H1 (cell line): ENCODE measurements at regions not wholly inside any gene's neighbourhood (a gene's known extent, or its start where the extent isn't known, plus 50 kb on each side); places are given as distances from the start of the nearest gene placed in this dataset.

Experiments
- CTCF ChIA-PET: fragments of 300-600 bp; sonication (Branson Sonifier 250); formaldehyde crosslinking; loops from one replicate; lab custom pipeline; 2021; ENCODE audit not compliant: partially characterized antibody; lab: Charles Lee
- POLR2A ChIA-PET: fragments of 300-600 bp; sonication (Branson Sonifier 250); formaldehyde crosslinking; loops from one replicate; lab custom pipeline; 2021; ENCODE audit warnings: inconsistent platforms; ENCODE audit not compliant: partially characterized antibody; lab: Charles Lee
- DNase-seq, 2 experiments: peaks; one replicate each; pipeline versions ENCODE4 v3.0.0 to v3.0.0-alpha.2; 2010 to 2022; ENCODE audit warnings: low spot score in 2 of 2, low read depth in 1 of 2, mixed read lengths in 1 of 2
- FAIRE-seq: peaks from 2 replicates; lab custom pipeline; 2011; peaks lifted over from hg19 to GRCh38; lab: Jason Lieb, UNC
- H2AFZ ChIP-seq: 2 replicates; pipeline ENCODE4 v1.8.1; 2012; ENCODE audit warnings: low read length, inconsistent platforms
- H2AK5ac ChIP-seq: 2 replicates; pipeline ENCODE4 v1.6.1; 2013; ENCODE audit warnings: low read depth, low read length
- H2BK120ac ChIP-seq: replicated peaks from 2 replicates; pipeline ENCODE3; 2013; ENCODE audit warnings: low read depth, low read length, inconsistent platforms
- H2BK12ac ChIP-seq: 2 replicates; pipeline ENCODE4 v1.6.1; 2013; ENCODE audit warnings: low read depth, low read length
- H2BK15ac ChIP-seq: 2 replicates; pipeline ENCODE4 v1.6.1; 2013; ENCODE audit warnings: low read length
- H2BK20ac ChIP-seq: 2 replicates; pipeline ENCODE4 v1.6.1; 2013; ENCODE audit warnings: low read length
- H2BK5ac ChIP-seq: 2 replicates; pipeline ENCODE4 v1.6.1; 2013; ENCODE audit warnings: low read depth, low read length
- H3K14ac ChIP-seq: 2 replicates; pipeline ENCODE4 v1.6.1; 2013; ENCODE audit warnings: inconsistent platforms; ENCODE audit not compliant: insufficient read length
- H3K18ac ChIP-seq: 2 replicates; pipeline ENCODE4 v1.6.1; 2013; ENCODE audit warnings: low read length; ENCODE audit errors: extremely low read depth
- H3K23ac ChIP-seq: 2 replicates; pipeline ENCODE4 v1.6.1; 2013; ENCODE audit warnings: inconsistent platforms; ENCODE audit not compliant: insufficient read length
- H3K23me2 ChIP-seq: 2 replicates; pipeline ENCODE4 v1.6.1; 2013; ENCODE audit warnings: low read depth, low read length
- H3K27ac ChIP-seq: 2 replicates; pipeline ENCODE4 v1.6.1; 2011; ENCODE audit warnings: low read depth, low read length, inconsistent platforms
- H3K27me3 ChIP-seq, 4 experiments: replicated peaks in 1 of 4; 1 replicate in 1 of 4; 2 replicates in 3 of 4; pipeline versions ENCODE4 v1.6.1 to v1.8.1; 2011 to 2013; ENCODE audit warnings: low read length in 3 of 4, mild to moderate bottlenecking in 3 of 4, inconsistent platforms in 2 of 4, mixed read lengths in 2 of 4, moderate library complexity in 1 of 4; ENCODE audit not compliant: control insufficient read depth in 3 of 4, insufficient read depth in 3 of 4; ENCODE audit errors: extremely low read depth in 1 of 4
- H3K36me3 ChIP-seq, 4 experiments: 2 replicates each; pipeline versions ENCODE4 v1.6.1 to v1.8.1; 2011 to 2013; ENCODE audit warnings: mild to moderate bottlenecking in 4 of 4, low read length in 3 of 4, moderate library complexity in 2 of 4, control low read depth in 1 of 4, inconsistent platforms in 1 of 4; ENCODE audit not compliant: insufficient read depth in 4 of 4, control insufficient read depth in 2 of 4
- H3K4ac ChIP-seq: replicated peaks from 2 replicates; pipeline ENCODE3; 2013; ENCODE audit warnings: low read length, low read depth, mixed read lengths, inconsistent platforms; ENCODE audit not compliant: insufficient read length
- H3K4me1 ChIP-seq, 4 experiments: replicated peaks in 1 of 4; 1 replicate in 1 of 4; 2 replicates in 3 of 4; pipeline versions ENCODE4 v1.6.1 to v1.8.1; 2011 to 2013; ENCODE audit warnings: low read length in 3 of 4, inconsistent platforms in 2 of 4, mixed read lengths in 1 of 4; ENCODE audit not compliant: insufficient read depth in 4 of 4, control insufficient read depth in 3 of 4
- H3K4me2 ChIP-seq, 2 experiments: 2 replicates each; pipeline versions ENCODE4 v1.6.1 to v1.8.1; 2011 to 2013; ENCODE audit warnings: low read depth in 2 of 2, low read length in 2 of 2, control low read depth in 1 of 2, inconsistent platforms in 1 of 2, mild to moderate bottlenecking in 1 of 2; ENCODE audit not compliant: insufficient read depth in 1 of 2
- H3K4me3 ChIP-seq, 4 experiments: fragments of 200-600, 300-600 bp in 1 of 4; sonication (generic), shearing (Covaris generic), sonication (Bioruptor Twin) in 1 of 4; 2 replicates each; pipeline versions ENCODE4 v1.5.1 to v1.8.1; 2011 to 2016; ENCODE audit warnings: low read length in 4 of 4, low read depth in 3 of 4, control low read depth in 2 of 4, inconsistent platforms in 2 of 4, mild to moderate bottlenecking in 2 of 4, mixed read lengths in 1 of 4, moderate library complexity in 1 of 4; ENCODE audit not compliant: insufficient read depth in 2 of 4; ENCODE audit errors: extremely low read depth in 1 of 4
- H3K56ac ChIP-seq: replicated peaks from 2 replicates; pipeline ENCODE3; 2013; ENCODE audit warnings: low read depth, mild to moderate bottlenecking, mixed read lengths, low read length, inconsistent platforms; ENCODE audit not compliant: insufficient read length
- H3K79me1 ChIP-seq: 2 replicates; pipeline ENCODE4 v1.6.1; 2013; ENCODE audit warnings: low read depth, low read length, control low read depth
- H3K79me2 ChIP-seq, 2 experiments: 2 replicates each; pipeline versions ENCODE4 v1.6.1 to v1.8.1; 2012 to 2013; ENCODE audit warnings: low read length in 2 of 2, mild to moderate bottlenecking in 2 of 2, inconsistent platforms in 1 of 2; ENCODE audit not compliant: insufficient read depth in 2 of 2, control insufficient read depth in 1 of 2
- H3K9ac ChIP-seq, 4 experiments: replicated peaks in 1 of 4; 1 replicate in 1 of 4; 2 replicates in 3 of 4; pipeline versions ENCODE4 v1.6.1 to v1.8.1; 2011 to 2013; ENCODE audit warnings: low read depth in 3 of 4, low read length in 3 of 4, control low read depth in 2 of 4, mild to moderate bottlenecking in 2 of 4, moderate library complexity in 2 of 4, inconsistent platforms in 1 of 4; ENCODE audit errors: extremely low read depth in 1 of 4
- H3K9me3 ChIP-seq, 2 experiments: 2 replicates each; pipeline versions ENCODE4 v1.6.1 to v1.8.1; 2012 to 2013; ENCODE audit warnings: mild to moderate bottlenecking in 2 of 2, moderate library complexity in 2 of 2, control low read depth in 1 of 2, inconsistent platforms in 1 of 2, low read depth in 1 of 2, low read length in 1 of 2, mixed read lengths in 1 of 2; ENCODE audit not compliant: insufficient read depth in 2 of 2
- H4K20me1 ChIP-seq, 2 experiments: replicated peaks in 1 of 2; 2 replicates each; pipeline versions ENCODE3 to v1.8.1; 2011 to 2013; ENCODE audit warnings: inconsistent platforms in 2 of 2, low read length in 2 of 2, mild to moderate bottlenecking in 1 of 2; ENCODE audit not compliant: insufficient read depth in 2 of 2, control insufficient read depth in 1 of 2
- H4K5ac ChIP-seq: 2 replicates; pipeline ENCODE4 v1.6.1; 2013; ENCODE audit warnings: low read length, low read depth, mixed read lengths, inconsistent platforms; ENCODE audit not compliant: insufficient read length
- H4K8ac ChIP-seq: 2 replicates; pipeline ENCODE4 v1.8.0; 2013; ENCODE audit warnings: mild to moderate bottlenecking, moderate library complexity, low read length, inconsistent platforms; ENCODE audit not compliant: insufficient read depth; ENCODE audit errors: extremely low read depth
- H4K91ac ChIP-seq: replicated peaks from 2 replicates; pipeline ENCODE3; 2013; ENCODE audit warnings: low read length, mixed read lengths, inconsistent platforms; ENCODE audit not compliant: insufficient read length
- ASH2L ChIP-seq: fragments of 200-600, 300-600 bp; sonication (generic); IDR thresholded peaks from one replicate; pipeline ENCODE4 v1.7.1; 2017; ENCODE audit warnings: low read length
- BACH1 ChIP-seq: IDR thresholded peaks from 2 replicates; pipeline ENCODE4 v1.6.1; 2012; ENCODE audit warnings: low read length, improper control_type of control experiment
- CHD2 ChIP-seq: IDR thresholded peaks from 2 replicates; pipeline ENCODE4 v1.6.1; 2012; ENCODE audit warnings: low read length, improper control_type of control experiment
- GTF2F1 ChIP-seq: IDR thresholded peaks from 2 replicates; pipeline ENCODE4 v1.6.1; 2012; ENCODE audit warnings: low read depth, low read length, improper control_type of control experiment, borderline replicate concordance
- HDAC2 ChIP-seq, 2 experiments: fragments of 300-600 bp in 1 of 2; sonication (generic) in 1 of 2; IDR thresholded peaks; 2 replicates each; pipeline ENCODE4 v1.6.1; 2011 to 2012; ENCODE audit warnings: low read depth in 2 of 2, low read length in 2 of 2, mild to moderate bottlenecking in 2 of 2, moderate library complexity in 2 of 2, borderline replicate concordance in 1 of 2, inconsistent platforms in 1 of 2
- JUN ChIP-seq: IDR thresholded peaks from 2 replicates; pipeline ENCODE4 v1.6.1; 2011; ENCODE audit warnings: low read depth, mild to moderate bottlenecking, improper control_type of control experiment, low read length
- NANOG ChIP-seq: IDR thresholded peaks from 2 replicates; pipeline ENCODE4 v1.6.1; 2011; ENCODE audit warnings: low read length, low read depth, mild to moderate bottlenecking, inconsistent platforms; ENCODE audit not compliant: insufficient read depth, poor library complexity, severe bottlenecking
- NRF1 ChIP-seq: IDR thresholded peaks from 2 replicates; pipeline ENCODE4 v1.6.1; 2011; ENCODE audit warnings: mild to moderate bottlenecking, low read depth, low read length, improper control_type of control experiment
- POLR2AphosphoS5 ChIP-seq: IDR thresholded peaks from 2 replicates; pipeline ENCODE4 v1.6.1; 2011; ENCODE audit warnings: low read depth, low read length
- POU5F1 ChIP-seq: IDR thresholded peaks from 2 replicates; pipeline ENCODE4 v1.6.1; 2011; ENCODE audit warnings: low read depth, mild to moderate bottlenecking, low read length, moderate library complexity
- RBBP5 ChIP-seq: IDR thresholded peaks from 2 replicates; pipeline ENCODE4 v1.7.1; 2012; ENCODE audit warnings: low read depth, mild to moderate bottlenecking, inconsistent platforms, low read length, moderate library complexity, borderline replicate concordance
- SAP30 ChIP-seq: fragments of 300-600 bp; sonication (generic); IDR thresholded peaks from 2 replicates; pipeline ENCODE4 v1.7.1; 2012; ENCODE audit warnings: low read length, moderate library complexity, mild to moderate bottlenecking, inconsistent platforms; ENCODE audit not compliant: insufficient read depth, insufficient replicate concordance
- SRF ChIP-seq: IDR thresholded peaks from 2 replicates; pipeline ENCODE4 v1.6.1; 2011; ENCODE audit warnings: mild to moderate bottlenecking, low read depth, low read length, moderate library complexity
- WGBS, 2 experiments: shearing (Covaris generic) in 1 of 2; methylation state at CpG; one replicate each; pipeline versions ENCODE4 v1.1.6 to v1.1.7; 2013 to 2015; ENCODE audit warnings: low lambda C conversion rate in 2 of 2, mixed read lengths in 2 of 2, inconsistent platforms in 1 of 2, low coverage in 1 of 2, missing lambda C conversion rate in 1 of 2; ENCODE audit not compliant: insufficient replicate concordance in 2 of 2, insufficient coverage in 1 of 2, insufficient read length in 1 of 2; ENCODE audit errors: extremely low coverage in 1 of 2, missing lambda C conversion rate in 1 of 2; 5-methylcytosine and 5-hydroxymethylcytosine counted together
- TF ChIP-seq, protein P1 (sequence below): IDR thresholded peaks from 2 replicates; pipeline ENCODE4 v1.6.1; 2011; ENCODE audit warnings: low read depth, mild to moderate bottlenecking, low read length; ENCODE audit not compliant: insufficient read depth

DNA sequence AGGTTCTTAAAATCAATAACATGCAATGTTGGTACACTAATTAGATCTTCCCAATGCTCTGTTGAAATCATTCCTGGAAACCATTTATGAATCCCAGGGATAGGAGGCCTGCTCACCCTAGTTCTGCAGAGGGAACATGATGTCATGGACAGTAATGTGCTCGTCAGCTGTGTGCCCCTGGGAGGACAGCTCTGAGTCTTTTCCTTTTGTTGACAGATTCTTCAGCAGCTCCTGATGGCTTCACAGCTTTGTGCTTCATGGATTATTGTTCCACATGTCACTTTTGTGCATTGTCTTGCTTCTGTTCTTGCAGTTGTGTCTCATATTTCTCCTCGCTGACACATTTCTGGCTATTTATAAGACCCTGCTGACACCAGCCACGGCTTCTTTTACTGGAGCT is 367.5 kb downstream of the CCSER2 start:
- H3K14ac ChIP-seq: no peak overlapping the region
- no peaks in the 10 kb centered on the region; the same call in 1 of the 2 replicates for H3K23me2 ChIP-seq
- H3K79me2 ChIP-seq: no peaks in the 10 kb centered on the region
- no peak overlapping the region for H3K18ac ChIP-seq
- H3K4me2 ChIP-seq: no peak overlapping the region
- H4K20me1 ChIP-seq: no peaks in the 10 kb centered on the region
- H3K9me3 ChIP-seq: 0 out of 4 replicates have a peak, but pooled peaks cover 0 to 4% of the 10 kb centered on the region in 2 experiments
- no peak overlapping the region for H3K4ac ChIP-seq
- H3K4me3 ChIP-seq: no peak overlapping the region
- H2BK5ac ChIP-seq: no peak overlapping the region
- H2BK20ac ChIP-seq: no peak overlapping the region
- H2BK120ac ChIP-seq: no peak overlapping the region
- CTCF ChIA-PET: interaction anchor here (1.3 to 1.8 kb wide), 4 partner anchors 13 to 431 kb away, joined by 3 to 6 read pairs (median 4); no protein-coding TSS in a partner anchor
- no peak overlapping the region for H2BK12ac ChIP-seq
- H3K23ac ChIP-seq: no peak overlapping the region
- POLR2A ChIA-PET: no interaction called here
- H3K27me3 ChIP-seq: no peaks in the 10 kb centered on the region
- FAIRE-seq (no peak), DNase-seq (no peak)
- H3K56ac ChIP-seq: no peak overlapping the region
- H4K91ac ChIP-seq: no peak overlapping the region
- no peak overlapping the region for H4K5ac ChIP-seq
- no peak overlapping the region for H2AK5ac ChIP-seq
- H2BK15ac ChIP-seq: no peak overlapping the region
- H3K27ac ChIP-seq: no peak overlapping the region
- H3K36me3 ChIP-seq: no peaks in the 10 kb centered on the region
- H3K4me1 ChIP-seq: no peaks in the 10 kb centered on the region
- no peak overlapping the region for H3K9ac ChIP-seq
- H3K79me1 ChIP-seq: no peaks in the 10 kb centered on the region
- 89% methylated on average over 3 of the region's 3 CpGs; no CpG with 5 or more reads in 1 of the 2 experiments for whole genome bisulfite sequencing, 2 experiments
- no peak overlapping the region for H4K8ac ChIP-seq
- no peak overlapping the region for H2AFZ ChIP-seq
- TF ChIP-seq POU5F1 (no peak), CHD2 (no peak), RBBP5 (no peak), SRF (no peak), BACH1 (no peak), SAP30 (no peak), HDAC2 (IDR thresholded peaks at IDR 0.05; ENCODE audit: borderline replicate concordance in 1 of 2, low read depth in 2 of 2, low read length in 2 of 2) (no peak), POLR2AphosphoS5 (no peak), ASH2L (no peak), NRF1 (no peak), JUN (no peak), NANOG (no peak), GTF2F1 (no peak)
- TF ChIP-seq, protein P1, sequence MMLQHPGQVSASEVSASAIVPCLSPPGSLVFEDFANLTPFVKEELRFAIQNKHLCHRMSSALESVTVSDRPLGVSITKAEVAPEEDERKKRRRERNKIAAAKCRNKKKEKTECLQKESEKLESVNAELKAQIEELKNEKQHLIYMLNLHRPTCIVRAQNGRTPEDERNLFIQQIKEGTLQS: no peak
